ENCODE measurements at regions not wholly inside any gene's neighbourhood (a gene's known extent, or its start where the extent isn't known, plus 50 kb on each side); places are given as distances from the start of the nearest gene placed in this dataset.

DNA sequence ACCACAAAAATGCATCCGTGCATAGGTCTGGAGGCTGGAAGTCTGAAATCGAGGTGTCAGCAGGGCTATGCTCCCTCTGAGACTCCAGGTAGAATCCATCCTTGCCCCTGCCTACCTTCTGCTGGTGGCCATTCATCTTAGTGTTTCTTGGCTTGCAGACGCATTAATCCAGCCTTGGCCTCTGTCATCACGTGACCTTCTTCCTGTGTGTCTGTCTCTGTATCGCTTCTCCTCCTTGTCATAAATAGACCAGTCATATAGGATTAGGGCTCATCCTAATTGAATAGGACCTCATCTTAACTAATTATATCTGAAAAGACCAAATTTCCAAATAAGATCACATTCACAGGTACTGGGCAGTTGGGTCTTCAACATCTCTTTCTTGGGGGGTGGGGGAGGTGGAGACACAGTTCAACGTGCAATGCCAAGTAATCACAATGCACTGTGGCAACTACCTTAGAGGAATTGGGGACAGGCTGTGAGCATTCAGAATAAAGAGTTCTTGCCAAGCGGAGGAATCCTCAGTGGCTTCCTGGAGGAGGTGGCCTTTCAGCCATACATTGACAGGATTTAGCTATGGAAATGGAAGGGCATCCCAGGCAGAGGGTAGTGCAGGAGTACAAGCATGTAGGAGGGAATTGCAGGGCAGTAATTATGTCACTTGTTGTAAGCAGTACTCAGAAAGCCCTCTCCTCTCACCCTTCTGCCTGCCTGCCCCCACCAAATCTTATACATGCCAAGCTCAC, 96.2 kb upstream of the SYT13 start:
- WGBS (ENCODE audit: missing lambda C conversion rate), result 39% methylated on average over 7 of the region's 7 CpGs
- Histone ChIP-seq H3K4me2 (no peak overlapping the region), H3K4me1 (no peaks in the 10 kb centered on the region), H3K4me3 (no peak overlapping the region), H3K27ac (no peak overlapping the region), H3K9me3 (no peaks in the 10 kb centered on the region)
- ATAC-seq (no peak), DNase-seq (ENCODE audit: low read depth in 1 of 2, low spot score in 1 of 2) (no peak), FAIRE-seq (no peak)
- TF ChIP-seq, protein P1, sequence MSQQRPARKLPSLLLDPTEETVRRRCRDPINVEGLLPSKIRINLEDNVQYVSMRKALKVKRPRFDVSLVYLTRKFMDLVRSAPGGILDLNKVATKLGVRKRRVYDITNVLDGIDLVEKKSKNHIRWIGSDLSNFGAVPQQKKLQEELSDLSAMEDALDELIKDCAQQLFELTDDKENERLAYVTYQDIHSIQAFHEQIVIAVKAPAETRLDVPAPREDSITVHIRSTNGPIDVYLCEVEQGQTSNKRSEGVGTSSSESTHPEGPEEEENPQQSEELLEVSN (IDR thresholded peaks at IDR 0.05; ENCODE audit: borderline replicate concordance, low read depth), result no peak
- no peak for TF ChIP-seq GATA3 (IDR thresholded peaks at IDR 0.05; ENCODE audit: borderline replicate concordance)
- peak; percentile 50 for TF ChIP-seq ZFP36 (IDR thresholded peaks at IDR 0.05; ENCODE audit: borderline replicate concordance, partially characterized antibody)
- TF ChIP-seq, protein P2, sequence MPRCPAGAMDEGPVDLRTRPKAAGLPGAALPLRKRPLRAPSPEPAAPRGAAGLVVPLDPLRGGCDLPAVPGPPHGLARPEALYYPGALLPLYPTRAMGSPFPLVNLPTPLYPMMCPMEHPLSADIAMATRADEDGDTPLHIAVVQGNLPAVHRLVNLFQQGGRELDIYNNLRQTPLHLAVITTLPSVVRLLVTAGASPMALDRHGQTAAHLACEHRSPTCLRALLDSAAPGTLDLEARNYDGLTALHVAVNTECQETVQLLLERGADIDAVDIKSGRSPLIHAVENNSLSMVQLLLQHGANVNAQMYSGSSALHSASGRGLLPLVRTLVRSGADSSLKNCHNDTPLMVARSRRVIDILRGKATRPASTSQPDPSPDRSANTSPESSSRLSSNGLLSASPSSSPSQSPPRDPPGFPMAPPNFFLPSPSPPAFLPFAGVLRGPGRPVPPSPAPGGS (IDR thresholded peaks at IDR 0.05), result no peak
- TF ChIP-seq FOSB (CRISPR knock-in tag; IDR thresholded peaks at IDR 0.05), result no peak
- TF ChIP-seq HOXB13 (CRISPR knock-in tag; IDR thresholded peaks at IDR 0.05; ENCODE audit: low read depth), result no peak
- TF ChIP-seq, protein P3, sequence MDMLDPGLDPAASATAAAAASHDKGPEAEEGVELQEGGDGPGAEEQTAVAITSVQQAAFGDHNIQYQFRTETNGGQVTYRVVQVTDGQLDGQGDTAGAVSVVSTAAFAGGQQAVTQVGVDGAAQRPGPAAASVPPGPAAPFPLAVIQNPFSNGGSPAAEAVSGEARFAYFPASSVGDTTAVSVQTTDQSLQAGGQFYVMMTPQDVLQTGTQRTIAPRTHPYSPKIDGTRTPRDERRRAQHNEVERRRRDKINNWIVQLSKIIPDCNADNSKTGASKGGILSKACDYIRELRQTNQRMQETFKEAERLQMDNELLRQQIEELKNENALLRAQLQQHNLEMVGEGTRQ (IDR thresholded peaks at IDR 0.05), result peak; percentile 50; the same call in 1 of the 2 replicates
- CTCF ChIA-PET, result interaction anchor here (4.7 kb wide), 1 partner anchor 11 kb away, joined by 28 read pairs; no protein-coding TSS in a partner anchor
- POLR2A ChIA-PET, result no interaction called here

DNA sequence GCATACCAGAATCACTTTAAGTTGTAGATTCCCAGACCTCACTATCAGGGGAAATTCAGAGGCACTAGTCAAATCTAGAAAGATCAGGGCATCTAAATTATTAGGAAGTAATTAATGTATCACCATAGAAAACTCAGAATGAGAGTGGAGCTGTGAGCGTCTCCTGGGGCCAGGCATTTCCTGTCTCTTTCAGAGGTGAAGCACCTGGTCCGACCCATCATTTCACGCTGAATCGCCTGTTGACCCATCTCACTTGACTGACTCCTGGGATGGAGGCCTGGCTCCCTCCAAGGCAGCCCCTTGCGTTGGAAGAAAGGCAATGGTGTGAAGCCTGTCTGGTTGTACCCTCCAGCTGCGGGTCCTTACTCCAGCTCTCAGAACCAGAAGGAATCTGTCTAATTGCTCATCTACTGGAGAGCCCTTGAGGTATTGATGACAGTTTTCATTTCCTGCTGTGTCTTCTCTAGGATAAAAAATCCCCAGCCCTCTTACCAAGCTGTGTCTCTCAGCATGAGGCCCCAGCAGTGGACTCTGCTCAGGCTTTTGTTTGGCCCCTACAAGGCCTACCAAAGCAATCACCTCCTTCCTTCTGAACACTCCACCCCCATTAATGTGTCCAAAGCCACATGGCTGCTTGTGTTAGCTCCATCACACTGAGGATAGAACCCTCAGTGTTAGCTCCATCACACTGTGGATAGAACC, 93.2 kb upstream of the SYT13 start:
- Histone ChIP-seq H3K27ac (no peak overlapping the region), H3K9me3 (no peaks in the 10 kb centered on the region), H3K4me3 (no peak overlapping the region), H3K4me2 (no peak overlapping the region), H3K4me1 (no peaks in the 10 kb centered on the region)
- TF ChIP-seq FOXS1 (CRISPR knock-in tag; IDR thresholded peaks at IDR 0.05) (no peak), RARB (CRISPR knock-in tag; IDR thresholded peaks at IDR 0.05) (no peak), CHD4 (IDR thresholded peaks at IDR 0.05; ENCODE audit: borderline replicate concordance) (no peak), NR3C1 (IDR thresholded peaks at IDR 0.05) (no peak), SMC3 (IDR thresholded peaks at IDR 0.05) (no peak), CBX8 (IDR thresholded peaks at IDR 0.05) (no peak), EP300 (IDR thresholded peaks at IDR 0.05) (no peak), FOSB (CRISPR knock-in tag; IDR thresholded peaks at IDR 0.05) (no peak)
- TF ChIP-seq, protein P4, sequence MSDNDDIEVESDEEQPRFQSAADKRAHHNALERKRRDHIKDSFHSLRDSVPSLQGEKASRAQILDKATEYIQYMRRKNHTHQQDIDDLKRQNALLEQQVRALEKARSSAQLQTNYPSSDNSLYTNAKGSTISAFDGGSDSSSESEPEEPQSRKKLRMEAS (IDR thresholded peaks at IDR 0.05), result no peak
- ChIA-PET POLR2A (no interaction called here), CTCF (interaction anchor here (1.0 to 4.7 kb wide), 4 partner anchors 8 to 392 kb away, joined by 3 to 28 read pairs (median 6); no protein-coding TSS in a partner anchor)
- WGBS (ENCODE audit: missing lambda C conversion rate), result 76% methylated on average over 6 of the region's 6 CpGs
- ATAC-seq (no peak), DNase-seq (ENCODE audit: low read depth in 1 of 2, low spot score in 1 of 2) (no peak), FAIRE-seq (no peak)

DNA sequence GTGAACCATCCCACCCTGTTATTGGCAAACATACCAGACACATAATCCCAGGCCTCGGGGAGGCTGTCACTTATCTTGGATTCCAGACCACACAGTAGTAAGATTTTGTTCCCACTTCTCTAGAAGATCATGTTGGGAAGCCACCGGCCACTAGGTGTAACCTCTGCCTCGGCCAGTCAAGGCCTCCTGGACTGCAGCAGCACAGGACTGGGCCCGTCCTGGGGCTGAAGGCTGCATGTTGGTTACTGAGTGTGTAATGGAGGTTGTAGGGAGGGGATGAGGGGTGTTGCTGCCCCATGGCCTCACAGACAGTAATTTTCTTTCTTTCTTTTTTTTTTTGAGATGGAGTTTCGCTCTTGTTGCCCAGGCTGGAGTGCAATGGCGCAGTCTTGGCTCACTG, 92.4 kb upstream of the SYT13 start:
- Histone ChIP-seq H3K4me2 (no peak overlapping the region), H3K4me3 (no peak overlapping the region), H3K9me3 (no peaks in the 10 kb centered on the region), H3K4me1 (no peaks in the 10 kb centered on the region), H3K27ac (no peak overlapping the region)
- 58% methylated on average over 6 of the region's 6 CpGs for WGBS (ENCODE audit: missing lambda C conversion rate)
- DNase-seq (ENCODE audit: low read depth in 1 of 2, low spot score in 1 of 2) (no peak), FAIRE-seq (no peak), ATAC-seq (no peak)
- ChIA-PET POLR2A (no interaction called here), CTCF (no interaction called here)
- TF ChIP-seq, protein P1 (IDR thresholded peaks at IDR 0.05; ENCODE audit: borderline replicate concordance, low read depth), result no peak
- TF ChIP-seq HOXB13 (CRISPR knock-in tag; IDR thresholded peaks at IDR 0.05; ENCODE audit: low read depth) (no peak), NR3C1 (IDR thresholded peaks at IDR 0.05) (no peak), FOXS1 (CRISPR knock-in tag; IDR thresholded peaks at IDR 0.05) (no peak), RAD21 (conservative IDR thresholded peaks at IDR 0.05 in 1 of 2, IDR thresholded peaks at IDR 0.05 in 1 of 2) (no peak), TFCP2L1 (CRISPR knock-in tag; IDR thresholded peaks at IDR 0.05) (no peak), KDM5A (IDR thresholded peaks at IDR 0.05) (no peak)
- TF ChIP-seq, protein P5, sequence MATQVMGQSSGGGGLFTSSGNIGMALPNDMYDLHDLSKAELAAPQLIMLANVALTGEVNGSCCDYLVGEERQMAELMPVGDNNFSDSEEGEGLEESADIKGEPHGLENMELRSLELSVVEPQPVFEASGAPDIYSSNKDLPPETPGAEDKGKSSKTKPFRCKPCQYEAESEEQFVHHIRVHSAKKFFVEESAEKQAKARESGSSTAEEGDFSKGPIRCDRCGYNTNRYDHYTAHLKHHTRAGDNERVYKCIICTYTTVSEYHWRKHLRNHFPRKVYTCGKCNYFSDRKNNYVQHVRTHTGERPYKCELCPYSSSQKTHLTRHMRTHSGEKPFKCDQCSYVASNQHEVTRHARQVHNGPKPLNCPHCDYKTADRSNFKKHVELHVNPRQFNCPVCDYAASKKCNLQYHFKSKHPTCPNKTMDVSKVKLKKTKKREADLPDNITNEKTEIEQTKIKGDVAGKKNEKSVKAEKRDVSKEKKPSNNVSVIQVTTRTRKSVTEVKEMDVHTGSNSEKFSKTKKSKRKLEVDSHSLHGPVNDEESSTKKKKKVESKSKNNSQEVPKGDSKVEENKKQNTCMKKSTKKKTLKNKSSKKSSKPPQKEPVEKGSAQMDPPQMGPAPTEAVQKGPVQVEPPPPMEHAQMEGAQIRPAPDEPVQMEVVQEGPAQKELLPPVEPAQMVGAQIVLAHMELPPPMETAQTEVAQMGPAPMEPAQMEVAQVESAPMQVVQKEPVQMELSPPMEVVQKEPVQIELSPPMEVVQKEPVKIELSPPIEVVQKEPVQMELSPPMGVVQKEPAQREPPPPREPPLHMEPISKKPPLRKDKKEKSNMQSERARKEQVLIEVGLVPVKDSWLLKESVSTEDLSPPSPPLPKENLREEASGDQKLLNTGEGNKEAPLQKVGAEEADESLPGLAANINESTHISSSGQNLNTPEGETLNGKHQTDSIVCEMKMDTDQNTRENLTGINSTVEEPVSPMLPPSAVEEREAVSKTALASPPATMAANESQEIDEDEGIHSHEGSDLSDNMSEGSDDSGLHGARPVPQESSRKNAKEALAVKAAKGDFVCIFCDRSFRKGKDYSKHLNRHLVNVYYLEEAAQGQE (IDR thresholded peaks at IDR 0.05), result no peak
- TF ChIP-seq, protein P6, sequence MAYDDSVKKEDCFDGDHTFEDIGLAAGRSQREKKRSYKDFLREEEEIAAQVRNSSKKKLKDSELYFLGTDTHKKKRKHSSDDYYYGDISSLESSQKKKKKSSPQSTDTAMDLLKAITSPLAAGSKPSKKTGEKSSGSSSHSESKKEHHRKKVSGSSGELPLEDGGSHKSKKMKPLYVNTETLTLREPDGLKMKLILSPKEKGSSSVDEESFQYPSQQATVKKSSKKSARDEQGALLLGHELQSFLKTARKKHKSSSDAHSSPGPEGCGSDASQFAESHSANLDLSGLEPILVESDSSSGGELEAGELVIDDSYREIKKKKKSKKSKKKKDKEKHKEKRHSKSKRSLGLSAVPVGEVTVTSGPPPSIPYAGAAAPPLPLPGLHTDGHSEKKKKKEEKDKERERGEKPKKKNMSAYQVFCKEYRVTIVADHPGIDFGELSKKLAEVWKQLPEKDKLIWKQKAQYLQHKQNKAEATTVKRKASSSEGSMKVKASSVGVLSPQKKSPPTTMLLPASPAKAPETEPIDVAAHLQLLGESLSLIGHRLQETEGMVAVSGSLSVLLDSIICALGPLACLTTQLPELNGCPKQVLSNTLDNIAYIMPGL (CRISPR knock-in tag; IDR thresholded peaks at IDR 0.05; ENCODE audit: borderline replicate concordance), result no peak
